ENCODE measurements at regions not wholly inside any gene's neighbourhood (a gene's known extent, or its start where the extent isn't known, plus 50 kb on each side); places are given as distances from the start of the nearest gene placed in this dataset.

DNA sequence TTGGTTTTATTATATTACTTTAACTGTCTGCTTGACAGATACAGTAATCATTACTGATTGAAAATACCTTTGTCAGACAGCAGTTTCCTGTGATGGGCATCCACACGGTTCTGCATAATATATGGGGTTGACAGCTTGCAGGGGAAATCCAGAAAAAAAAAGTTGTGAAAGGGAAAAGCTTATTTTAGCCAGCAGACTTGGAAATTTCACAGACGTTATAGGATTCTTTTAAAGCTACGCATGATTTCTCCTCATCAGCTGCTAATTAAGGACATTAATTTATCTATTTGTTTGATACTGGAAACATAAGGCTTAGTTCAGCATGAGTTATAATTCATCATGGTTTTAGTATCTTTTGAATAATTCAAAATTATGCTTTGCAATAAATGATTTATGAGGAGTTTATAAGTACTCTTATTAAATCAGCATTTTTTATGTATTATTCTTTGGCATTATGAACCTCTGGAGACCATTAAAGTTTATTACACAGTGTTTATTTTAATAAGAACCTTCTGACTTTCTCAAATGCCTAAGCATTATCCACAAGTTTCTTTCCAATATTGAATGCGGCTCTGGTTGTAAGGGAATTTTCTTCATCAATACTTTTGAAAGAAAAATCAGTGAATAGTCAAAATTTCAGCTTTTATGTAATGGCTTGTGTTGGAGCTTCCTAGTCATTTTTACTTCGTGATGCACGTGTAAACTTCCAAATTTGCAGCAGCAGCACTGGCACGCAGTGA lies 235.3 kb upstream of the KCNK2 start:
- Mint-ChIP-seq H3K27me3 (ENCODE audit: low read depth) (peaks cover 17% of the 10 kb centered on the region), H3K36me3 (ENCODE audit: low read depth) (peaks cover 2% of the 10 kb centered on the region), H3K4me1 (ENCODE audit: low read depth) (no peaks in the 10 kb centered on the region), H3K4me3 (ENCODE audit: unreplicated experiment) (no peak overlapping the region), H3K9me3 (ENCODE audit: low read depth) (peaks cover 11% of the 10 kb centered on the region), H3K27ac (ENCODE audit: unreplicated experiment) (no peak overlapping the region)
- TF ChIP-seq, protein P1, sequence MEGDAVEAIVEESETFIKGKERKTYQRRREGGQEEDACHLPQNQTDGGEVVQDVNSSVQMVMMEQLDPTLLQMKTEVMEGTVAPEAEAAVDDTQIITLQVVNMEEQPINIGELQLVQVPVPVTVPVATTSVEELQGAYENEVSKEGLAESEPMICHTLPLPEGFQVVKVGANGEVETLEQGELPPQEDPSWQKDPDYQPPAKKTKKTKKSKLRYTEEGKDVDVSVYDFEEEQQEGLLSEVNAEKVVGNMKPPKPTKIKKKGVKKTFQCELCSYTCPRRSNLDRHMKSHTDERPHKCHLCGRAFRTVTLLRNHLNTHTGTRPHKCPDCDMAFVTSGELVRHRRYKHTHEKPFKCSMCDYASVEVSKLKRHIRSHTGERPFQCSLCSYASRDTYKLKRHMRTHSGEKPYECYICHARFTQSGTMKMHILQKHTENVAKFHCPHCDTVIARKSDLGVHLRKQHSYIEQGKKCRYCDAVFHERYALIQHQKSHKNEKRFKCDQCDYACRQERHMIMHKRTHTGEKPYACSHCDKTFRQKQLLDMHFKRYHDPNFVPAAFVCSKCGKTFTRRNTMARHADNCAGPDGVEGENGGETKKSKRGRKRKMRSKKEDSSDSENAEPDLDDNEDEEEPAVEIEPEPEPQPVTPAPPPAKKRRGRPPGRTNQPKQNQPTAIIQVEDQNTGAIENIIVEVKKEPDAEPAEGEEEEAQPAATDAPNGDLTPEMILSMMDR (IDR thresholded peaks at IDR 0.05): no peak
- no peak for DNase-seq (ENCODE audit: low spot score)

DNA sequence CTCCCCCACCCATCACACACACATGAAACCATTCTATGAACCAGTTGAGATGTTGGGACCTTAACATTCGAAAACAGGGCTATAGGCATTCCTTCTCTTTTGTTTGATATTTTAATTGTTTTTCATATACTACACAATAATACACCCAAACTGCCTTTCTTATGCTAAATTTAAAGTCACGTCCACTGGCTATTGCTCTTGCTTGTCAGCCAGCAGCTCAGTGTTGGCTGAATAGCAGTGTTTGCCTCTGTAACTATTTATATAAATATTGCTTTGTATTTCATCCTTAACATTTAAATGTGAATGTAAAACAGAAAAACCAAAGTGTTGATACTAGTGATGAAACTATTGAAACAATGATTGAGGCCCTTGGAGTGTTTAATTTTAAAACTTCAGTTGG lies 234.4 kb upstream of the KCNK2 start:
- Mint-ChIP-seq H3K36me3 (ENCODE audit: low read depth) (peaks cover 2% of the 10 kb centered on the region), H3K27me3 (ENCODE audit: low read depth) (peaks cover 17% of the 10 kb centered on the region)

DNA sequence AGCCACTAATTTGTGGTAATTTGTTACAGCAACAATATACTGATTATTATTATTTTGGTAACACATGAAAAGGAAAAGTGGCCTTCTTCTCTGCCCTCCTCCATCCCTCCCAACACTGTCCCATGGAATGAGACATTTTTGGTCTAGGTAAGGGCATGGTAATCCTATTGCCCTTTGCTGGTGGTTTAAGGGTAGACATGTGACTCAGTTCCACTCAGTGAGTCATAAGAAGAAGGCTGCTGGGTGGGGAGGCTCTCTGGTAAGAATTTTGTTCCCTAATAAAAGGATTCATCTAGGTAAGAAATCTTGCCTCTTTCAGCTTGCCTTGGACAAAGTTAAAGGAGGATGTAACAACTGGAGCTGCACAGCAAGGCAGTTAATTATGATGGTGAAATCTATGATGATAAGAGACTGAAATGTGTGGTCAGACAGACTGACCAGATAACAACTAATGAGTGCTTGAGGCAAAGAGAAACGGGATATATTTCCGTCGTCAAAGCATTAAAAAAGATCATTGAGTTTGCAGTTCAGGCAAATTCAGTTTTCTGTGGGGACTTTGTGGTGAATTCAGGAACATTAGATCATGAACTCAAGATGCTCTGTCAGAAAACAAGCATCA lies 232.0 kb upstream of the KCNK2 start:
- TF ChIP-seq, protein P1 (IDR thresholded peaks at IDR 0.05): no peak
- peaks cover 4% of the 10 kb centered on the region for H3K36me3 Mint-ChIP-seq (ENCODE audit: low read depth)
- H3K27me3 Mint-ChIP-seq (ENCODE audit: low read depth): peaks cover 24% of the 10 kb centered on the region
- no peaks in the 10 kb centered on the region for H3K4me1 Mint-ChIP-seq (ENCODE audit: low read depth)
- DNase-seq (ENCODE audit: low spot score): no peak
- H3K27ac Mint-ChIP-seq (ENCODE audit: unreplicated experiment): no peak overlapping the region
- H3K4me3 Mint-ChIP-seq (ENCODE audit: unreplicated experiment): no peak overlapping the region
- H3K9me3 Mint-ChIP-seq (ENCODE audit: low read depth): peaks cover 11% of the 10 kb centered on the region

More for the DNA sequence above, 234.4 kb upstream of the KCNK2 start:
- Mint-ChIP-seq H3K4me1 (ENCODE audit: low read depth) (no peaks in the 10 kb centered on the region), H3K27ac (ENCODE audit: unreplicated experiment) (no peak overlapping the region), H3K9me3 (ENCODE audit: low read depth) (peaks cover 11% of the 10 kb centered on the region), H3K4me3 (ENCODE audit: unreplicated experiment) (no peak overlapping the region)
- DNase-seq (ENCODE audit: low spot score): no peak
- TF ChIP-seq, protein P1 (IDR thresholded peaks at IDR 0.05): no peak

DNA sequence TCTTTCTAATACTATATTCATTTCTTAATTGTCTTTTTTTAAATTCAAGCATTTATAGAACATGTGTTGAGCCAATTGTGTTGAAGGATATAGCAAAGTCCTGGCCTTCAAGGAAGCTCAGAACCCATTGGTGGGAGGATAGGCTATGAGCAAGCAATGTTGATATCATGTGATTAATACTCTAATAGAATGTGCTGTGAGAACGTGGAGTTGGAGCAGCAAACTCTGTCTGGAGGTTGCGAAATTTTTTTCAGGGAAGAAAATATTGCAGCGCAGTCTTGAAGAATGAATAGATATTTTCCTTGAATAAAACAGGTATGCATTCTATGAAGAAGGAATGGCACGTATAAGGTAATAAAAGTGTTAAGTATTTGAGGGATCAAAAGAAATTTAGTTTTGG lies 229.2 kb upstream of the KCNK2 start:
- Mint-ChIP-seq H3K9me3 (ENCODE audit: low read depth) (peaks cover 11% of the 10 kb centered on the region), H3K4me1 (ENCODE audit: low read depth) (no peaks in the 10 kb centered on the region)
- no peak for DNase-seq (ENCODE audit: low spot score)

DNA sequence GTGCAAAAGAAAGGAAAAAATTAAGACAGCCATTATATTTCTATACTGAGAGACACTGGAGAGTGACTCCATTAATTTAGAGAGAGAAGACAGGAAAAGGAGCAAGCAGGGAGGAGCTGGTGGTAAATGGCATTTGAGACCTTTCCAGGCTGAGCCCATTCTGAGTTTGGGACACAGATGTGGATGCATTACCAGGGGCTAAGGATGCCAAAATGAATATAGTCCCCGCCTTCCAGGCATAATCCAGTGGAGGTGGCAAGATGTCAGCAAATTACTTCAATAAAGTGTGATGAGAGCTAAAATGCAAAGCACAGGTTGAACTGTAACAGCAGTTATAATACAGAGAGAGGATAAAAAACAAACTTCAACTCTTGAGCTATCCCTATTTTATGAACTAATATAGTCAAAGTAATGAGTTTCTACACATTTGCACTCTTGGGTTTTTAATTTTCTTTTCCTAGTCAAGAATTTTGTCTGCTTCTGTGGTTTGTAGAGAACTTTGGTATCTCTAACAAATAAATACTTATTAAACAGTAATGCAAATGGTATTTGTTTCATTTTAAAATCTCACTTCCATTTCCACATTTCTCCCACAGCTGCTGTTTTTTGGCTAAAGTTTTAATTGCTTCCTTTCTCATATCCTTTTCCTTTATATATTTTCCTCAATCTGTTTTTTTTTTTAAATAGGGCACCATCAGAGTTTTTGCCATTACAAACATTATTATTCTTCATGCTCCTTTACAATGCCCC lies 228.2 kb upstream of the KCNK2 start:
- Mint-ChIP-seq H3K4me1 (ENCODE audit: low read depth) (no peaks in the 10 kb centered on the region), H3K9me3 (ENCODE audit: low read depth) (peaks cover 11% of the 10 kb centered on the region), H3K27me3 (ENCODE audit: low read depth) (peaks cover 21% of the 10 kb centered on the region), H3K36me3 (ENCODE audit: low read depth) (peaks cover 4% of the 10 kb centered on the region), H3K4me3 (ENCODE audit: unreplicated experiment) (no peak overlapping the region), H3K27ac (ENCODE audit: unreplicated experiment) (no peak overlapping the region)
- TF ChIP-seq, protein P1 (IDR thresholded peaks at IDR 0.05): no peak
- DNase-seq (ENCODE audit: low spot score): no peak

More for the DNA sequence above, 229.2 kb upstream of the KCNK2 start:
- peaks cover 4% of the 10 kb centered on the region for H3K36me3 Mint-ChIP-seq (ENCODE audit: low read depth)
- TF ChIP-seq, protein P1 (IDR thresholded peaks at IDR 0.05): no peak
- H3K27ac Mint-ChIP-seq (ENCODE audit: unreplicated experiment): no peak overlapping the region
- no peak overlapping the region for H3K4me3 Mint-ChIP-seq (ENCODE audit: unreplicated experiment)
- peaks cover 21% of the 10 kb centered on the region for H3K27me3 Mint-ChIP-seq (ENCODE audit: low read depth)

Data from chondrocyte (in vitro differentiated cells).